ENCODE measurements at regions not wholly inside any gene's neighbourhood (a gene's known extent, or its start where the extent isn't known, plus 50 kb on each side); places are given as distances from the start of the nearest gene placed in this dataset.
"Not testable (repeated sequence)": the region's sequence is repeated elsewhere in the genome, so short reads cannot be mapped to it uniquely, and the experiment has no call there.

DNA sequence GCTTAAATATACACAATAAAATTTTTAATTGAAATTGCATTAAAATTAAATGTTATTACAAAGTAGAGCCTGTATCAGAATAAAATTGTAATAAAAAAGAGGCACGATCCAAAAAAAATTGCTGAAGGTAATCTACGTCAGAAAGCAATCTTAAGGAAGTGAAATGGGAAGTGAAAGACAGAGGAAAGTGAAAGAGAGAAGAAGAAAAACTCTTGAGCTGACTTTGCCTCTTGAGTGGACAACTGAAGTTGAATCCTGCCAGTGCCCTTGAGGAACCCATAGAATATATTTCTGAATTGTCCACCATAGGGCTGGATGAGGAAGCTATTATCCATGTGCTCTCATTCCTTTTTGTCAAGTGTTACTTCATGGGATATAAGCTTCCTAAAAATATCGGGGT lies 285.1 kb upstream of the STAC start:
- no peak for DNase-seq

DNA sequence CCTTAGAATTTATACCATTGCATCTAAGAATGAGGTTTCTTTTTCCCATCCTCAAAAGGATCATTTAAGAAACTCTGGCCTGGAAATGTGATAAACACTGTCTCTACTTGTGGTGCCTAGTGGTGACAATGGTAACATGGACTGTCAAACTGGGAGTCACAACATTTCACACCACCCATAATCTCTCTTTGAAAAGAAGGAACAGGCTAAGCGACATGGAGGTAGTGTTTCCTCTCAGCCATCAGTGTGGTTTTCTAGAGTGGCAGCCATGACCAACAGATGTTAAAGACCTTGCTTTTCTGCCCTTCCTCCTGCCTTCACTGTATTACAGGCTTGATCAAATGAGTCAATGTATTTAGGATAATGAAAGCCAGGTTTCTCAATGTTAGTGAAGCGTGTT lies 283.1 kb upstream of the STAC start:
- no peak for DNase-seq

DNA sequence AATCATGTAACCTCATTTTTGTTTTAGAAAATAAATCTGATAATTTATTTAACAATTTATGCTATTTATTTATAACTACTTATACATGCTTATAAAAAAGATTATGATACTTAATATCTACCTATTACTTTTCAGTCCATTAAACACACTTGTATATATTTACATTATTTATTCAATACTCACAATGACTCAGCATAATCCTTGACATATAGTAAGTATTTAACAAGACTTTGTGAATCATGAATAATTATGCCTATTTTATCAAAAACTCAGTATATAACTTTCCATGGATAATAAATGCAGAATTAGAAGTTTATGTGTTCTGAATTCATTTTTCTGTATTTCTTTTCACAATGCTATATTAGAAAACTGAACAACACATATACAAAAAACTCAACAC lies 266.0 kb upstream of the STAC start:
- no peak for DNase-seq

DNA sequence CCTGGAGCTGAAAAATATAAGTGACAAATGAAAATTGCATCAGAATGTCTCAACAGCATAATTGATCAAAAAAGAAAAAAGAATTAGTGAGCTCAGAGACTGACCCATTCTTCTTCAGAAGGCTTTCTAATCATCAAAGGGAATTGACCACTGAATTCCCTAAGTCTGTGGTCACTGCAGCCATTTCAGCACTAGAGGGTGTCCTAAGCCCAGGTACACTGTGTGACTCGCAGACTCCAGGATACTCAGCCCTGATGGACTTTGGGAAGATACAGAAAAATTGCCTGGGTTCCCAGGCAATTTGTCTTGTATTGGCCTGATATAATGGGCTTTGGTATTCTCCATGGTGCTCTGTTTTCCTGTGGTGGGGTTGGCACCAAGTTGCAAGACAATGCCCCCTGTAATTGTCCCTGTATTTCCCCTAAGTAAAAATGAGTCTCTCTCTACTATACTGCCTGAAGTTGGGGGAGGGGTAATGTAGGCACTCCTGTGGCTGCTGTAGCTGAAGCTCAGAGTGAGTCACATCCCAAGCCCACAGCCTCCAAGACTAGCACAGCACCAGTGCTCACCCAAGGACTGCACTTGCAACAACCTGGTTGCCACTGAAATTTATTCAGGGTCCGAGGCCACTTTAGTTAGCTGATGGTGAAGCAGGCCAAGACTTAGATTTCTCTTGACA lies 256.0 kb upstream of the STAC start:
- DNase-seq: no peak

DNA sequence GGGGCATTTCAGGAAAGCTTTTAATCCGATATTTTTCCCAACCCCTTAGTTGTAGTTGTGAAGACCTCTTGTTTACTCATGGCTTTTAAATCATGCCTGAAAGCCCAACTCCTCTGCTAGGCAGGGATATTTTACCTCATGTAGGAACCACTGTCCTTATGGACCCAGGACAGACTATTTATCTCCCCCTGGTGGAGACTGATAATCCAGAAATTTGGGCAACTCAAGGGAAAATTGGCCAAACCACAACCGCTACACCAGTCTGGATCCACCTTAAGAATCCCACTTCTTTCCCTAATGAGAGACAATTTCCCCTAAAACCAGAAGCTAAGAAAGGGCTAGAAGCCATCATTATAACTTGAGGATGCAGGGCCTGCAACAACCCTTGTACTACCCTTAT lies 248.1 kb upstream of the STAC start:
- no peak for DNase-seq

DNA sequence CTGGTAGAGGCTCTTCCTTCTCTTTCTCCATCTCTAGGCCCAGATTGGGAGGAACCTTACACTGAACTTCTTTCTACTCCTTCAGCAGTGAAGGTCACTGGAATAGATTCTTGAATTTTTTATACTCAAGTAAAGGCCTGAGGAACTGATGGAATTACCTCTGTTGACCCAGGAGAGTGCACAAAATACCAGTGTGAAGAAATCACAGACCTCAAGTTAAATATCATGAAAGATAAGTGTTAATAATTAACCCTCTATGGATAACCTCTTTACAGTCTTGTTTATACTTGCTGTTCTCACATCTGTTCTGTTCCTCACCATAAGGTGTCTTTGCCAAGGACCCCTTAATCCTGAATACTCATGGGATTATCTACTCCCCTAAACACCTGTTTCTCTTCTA lies 244.4 kb upstream of the STAC start:
- DNase-seq: no peak

DNA sequence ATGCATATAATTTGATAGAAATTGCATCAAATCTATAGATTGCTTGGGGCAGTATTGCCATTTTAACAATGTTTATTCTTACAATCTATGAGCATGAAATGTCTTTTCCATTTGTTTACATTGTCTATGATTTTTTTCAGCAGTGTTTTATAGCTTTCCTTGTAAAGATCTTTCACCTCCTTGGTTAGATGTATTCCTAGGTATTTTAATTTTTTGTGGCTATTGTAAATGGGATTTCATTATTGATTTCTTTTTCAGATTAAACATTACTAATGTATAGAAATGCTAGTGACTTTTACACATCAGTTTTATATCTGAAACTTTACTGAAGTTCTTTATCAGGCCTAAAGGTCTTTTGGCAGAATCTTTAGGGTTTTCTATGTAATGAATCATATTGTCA lies 237.6 kb upstream of the STAC start:
- no peak for DNase-seq

DNA sequence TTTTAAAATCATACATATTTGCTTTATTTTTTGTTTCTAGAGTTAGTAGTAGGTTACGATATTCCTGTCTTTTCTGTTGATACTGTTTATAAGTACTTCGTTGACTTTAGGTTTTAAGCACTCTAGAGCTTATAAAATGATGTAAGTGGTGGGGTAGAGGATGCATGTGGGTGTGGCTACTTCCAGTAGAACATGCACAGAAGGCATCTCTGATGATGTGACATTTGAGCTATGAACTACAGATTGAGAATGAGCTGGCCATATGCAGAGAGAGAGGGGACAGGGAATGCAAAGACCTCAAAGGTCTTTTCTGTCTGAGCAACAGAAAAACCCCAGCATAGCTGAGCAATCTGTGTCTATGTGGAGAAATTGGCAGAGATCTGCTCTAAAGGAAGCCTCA lies 233.9 kb upstream of the STAC start:
- no peak for DNase-seq

DNA sequence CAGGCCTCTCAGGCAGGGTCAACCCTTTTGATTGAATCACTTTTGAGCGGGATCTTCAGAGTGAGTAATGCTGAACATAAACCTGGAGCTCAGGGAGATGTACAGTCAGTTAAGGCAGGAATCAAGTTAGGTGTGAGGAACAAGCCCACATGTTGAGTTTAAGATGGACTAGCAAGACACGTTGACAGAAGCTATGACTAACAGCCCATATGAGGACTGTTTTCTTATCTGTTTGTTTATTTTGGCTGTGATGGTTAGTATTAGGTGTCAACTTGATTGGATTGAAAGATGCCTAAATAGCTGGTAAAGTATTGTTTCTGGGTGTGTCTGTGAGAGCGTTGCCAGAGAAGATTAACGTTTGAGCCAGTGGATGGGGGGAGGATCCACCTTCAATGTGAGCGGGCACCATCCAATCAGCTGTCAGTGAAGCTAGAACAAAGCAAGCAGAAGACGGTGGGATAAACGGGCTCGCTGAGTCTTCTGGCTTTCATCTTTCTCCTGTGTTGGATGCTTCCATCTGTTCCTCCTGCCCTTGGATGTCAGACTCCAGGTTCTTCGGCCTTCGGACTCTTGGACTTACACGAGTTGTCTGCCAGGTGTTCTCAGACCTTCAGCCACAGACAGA lies 232.3 kb upstream of the STAC start:
- DNase-seq: no peak

DNA sequence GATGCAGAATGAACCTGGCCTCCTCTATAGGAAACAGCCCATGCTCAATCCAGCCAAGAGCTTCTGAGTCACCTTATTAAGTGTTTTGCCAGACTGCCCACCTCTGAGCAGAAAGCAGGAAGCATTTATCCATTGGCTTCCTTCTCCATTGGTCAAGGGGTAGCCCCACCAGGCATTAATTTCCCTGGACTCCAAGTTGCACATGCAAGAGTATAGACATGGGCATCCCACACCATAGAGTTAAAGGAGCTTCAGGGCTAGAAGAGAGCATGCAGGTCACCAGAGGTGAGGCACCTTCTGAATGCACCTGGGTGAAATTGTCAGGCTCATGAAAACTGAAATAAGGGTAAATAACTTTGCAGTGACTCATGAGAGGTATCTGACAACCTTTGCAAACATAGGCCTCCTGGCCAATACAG lies 230.8 kb upstream of the STAC start:
- DNase-seq: no peak

DNA sequence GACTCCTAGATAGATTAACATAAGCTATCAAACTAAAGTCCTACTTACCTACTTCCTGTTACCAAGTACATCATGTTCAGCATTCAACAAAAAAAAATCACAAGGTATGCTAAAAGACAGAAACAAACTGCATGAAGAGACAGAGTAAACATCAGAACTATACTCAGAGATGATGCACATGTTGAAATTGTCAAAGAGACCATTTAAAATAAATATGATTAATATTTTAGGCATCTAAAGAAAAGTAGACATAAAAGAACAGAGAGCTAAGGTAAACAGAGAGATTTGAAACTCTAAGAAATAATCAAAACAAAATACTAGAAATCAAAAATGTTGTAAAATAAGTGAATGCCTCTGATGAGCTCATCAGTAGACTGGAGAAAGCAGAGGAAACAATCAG lies 224.8 kb upstream of the STAC start:
- no peak for DNase-seq

DNA sequence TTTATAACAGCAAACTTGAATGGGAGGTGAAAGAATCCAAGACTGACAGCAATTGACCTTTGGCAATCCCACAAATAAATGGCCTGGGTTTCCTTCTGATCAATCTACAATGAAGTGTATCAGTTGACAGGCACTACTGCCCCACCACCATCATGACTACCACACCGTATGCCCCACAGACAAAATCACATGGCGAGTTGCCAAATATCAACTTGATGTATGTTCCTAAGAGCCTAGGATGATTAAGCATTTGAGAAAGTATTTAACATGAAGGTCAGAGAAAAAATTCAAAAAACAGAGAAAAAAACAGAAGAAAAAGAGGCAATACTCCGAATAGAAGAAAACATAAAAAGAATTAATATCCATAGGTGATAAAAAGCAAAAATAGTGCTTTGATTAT lies 215.9 kb upstream of the STAC start:
- no peak for DNase-seq

DNA sequence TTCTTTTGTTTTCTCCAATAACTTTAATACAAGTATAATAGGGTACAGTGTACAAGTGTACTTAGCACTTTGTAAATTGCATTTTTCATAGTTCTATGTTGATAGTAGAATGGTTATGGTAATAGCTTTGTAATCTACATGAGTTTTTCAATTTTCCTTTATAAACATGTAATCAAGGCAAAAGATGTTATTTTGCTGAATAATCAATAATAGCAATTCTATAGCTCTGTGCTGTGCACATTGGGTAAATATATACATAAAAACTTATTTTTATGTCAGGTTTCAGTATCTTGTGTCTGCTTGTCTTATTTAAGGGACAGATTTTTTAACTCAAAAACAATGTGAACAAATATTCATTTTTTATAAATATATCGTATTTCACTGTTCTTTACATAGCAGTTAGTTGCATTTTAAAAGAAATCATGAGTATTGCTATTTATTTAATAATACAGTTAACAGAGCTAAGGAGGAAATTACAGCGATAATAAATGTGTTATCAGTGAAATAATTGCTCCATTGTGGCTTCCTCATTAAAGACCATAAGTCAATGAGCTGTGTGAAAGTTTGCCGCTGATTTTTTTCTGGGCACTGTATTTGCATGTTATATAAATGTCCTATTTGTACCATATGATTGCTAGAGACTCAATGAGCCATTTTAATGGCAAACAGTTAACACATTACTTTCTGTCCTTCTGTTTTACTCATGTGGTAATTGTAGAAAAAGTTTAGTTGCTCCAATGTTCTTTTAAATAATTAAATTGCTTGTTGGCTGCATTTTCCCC lies 214.6 kb upstream of the STAC start:
- no peak for DNase-seq

DNA sequence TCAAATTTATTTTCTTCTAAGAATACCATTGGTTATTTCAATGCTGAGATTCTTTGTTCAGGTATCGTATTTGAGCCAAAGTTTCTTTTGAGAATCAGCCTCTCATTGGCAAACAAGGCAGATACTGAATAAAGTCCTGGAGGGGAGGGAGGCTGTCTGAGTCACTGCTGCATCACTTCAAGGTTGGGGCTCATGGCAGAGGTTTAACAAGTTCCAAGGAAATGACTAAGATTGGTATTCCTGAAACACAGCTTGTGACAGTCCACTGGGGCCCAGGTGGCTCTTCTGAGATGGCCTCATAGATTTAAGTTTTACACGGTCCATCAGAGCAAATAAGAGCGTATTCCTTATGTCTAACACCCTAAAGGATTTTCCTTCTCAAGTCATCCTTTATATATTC lies 213.8 kb upstream of the STAC start:
- no peak for DNase-seq

DNA sequence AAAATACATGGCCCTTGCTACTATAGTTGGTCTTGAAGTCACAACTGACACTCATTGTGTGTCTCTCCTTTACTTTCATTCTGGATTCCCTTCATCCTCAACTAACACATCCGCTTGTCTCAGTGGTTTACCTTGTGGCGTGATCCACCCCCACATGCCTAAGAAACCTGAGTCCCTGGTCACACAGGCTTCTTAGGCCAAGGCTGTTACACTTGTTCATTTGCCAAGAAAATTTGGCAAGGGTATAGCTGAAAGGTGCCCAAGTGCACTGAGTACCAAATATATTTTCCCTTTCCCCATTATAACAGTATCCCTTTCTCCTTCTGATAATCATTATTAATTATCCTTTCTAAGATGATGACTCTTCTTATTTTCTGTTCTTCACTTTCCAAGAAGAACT lies 207.6 kb upstream of the STAC start:
- no peak for DNase-seq

DNA sequence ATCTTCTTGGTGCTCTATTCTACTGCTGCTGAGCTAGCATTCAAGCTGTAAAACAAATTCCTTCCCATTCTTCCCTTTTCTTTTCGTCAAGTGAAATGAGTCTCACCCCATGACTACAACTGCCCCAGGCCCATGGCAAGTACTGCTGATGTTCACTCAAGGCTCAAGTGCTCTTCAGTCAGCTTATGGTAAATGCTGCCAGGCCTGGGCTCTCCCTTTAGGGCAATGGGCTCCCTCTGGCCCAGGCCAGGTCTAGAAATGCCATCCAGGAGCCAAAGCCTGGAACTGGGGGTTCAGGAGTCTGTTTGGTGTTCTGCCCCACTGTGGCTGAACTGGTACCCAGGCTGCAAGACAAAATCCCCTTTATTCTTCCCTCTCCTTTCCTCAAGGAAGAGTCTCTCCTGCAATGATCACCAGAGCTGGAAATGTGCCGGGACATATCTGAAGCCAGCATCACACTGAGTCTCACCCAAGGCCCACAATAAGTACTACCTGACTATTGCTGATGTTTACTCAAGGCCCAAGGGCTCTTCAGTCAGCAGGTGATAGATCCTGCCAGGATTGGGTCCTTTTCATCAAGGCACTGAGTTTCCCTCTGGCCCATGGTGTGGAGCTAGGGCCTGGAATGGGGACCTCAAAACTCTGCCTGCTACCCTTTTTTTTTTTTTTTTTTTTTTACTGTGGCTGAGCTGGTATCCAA lies 205.0 kb upstream of the STAC start:
- DNase-seq: no peak

DNA sequence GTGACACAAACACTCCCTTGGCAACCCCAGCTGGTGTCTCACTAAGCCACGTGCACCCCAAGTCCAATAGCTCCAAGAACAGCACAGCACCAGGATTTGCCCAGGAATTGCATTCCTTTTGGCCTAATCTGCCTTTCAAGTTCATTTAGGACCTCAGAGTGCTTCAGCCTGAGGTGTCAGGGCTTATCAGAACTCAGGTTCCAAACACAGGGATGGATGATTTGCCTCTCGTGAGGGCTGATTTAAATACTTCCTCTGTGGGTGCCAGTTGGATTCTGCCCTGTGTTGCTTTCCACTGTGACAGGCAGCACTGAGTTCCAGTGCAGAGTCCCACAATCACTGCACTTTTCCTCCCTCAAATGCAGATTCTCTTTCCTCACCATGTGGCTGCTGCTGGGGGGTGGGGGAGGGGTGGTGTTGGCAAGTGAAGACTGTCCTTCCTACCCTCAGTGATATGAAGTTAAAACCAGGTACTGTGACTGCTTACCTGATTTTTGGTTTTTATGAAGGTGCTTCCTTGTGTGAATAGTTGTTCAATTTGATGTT lies 204.3 kb upstream of the STAC start:
- no peak for DNase-seq

DNA sequence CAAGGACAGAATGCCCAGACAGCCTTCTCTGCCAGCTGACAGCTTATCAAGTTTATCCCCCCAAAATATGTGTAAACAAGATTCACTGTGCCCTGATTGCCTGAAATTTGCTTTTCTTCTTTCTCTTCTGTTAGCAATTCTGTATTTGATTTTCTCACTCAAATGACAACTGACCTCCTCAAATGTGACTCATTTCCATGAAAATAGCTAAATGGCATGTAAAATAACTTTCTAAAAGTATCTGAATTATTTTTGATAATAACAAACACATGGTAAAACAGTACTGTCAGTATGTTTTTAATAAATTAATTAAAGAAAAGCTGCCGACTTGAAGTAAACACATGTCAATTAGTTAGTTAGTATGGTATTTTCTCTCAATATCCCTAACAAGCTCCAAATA lies 202.3 kb upstream of the STAC start:
- no peak for DNase-seq

DNA sequence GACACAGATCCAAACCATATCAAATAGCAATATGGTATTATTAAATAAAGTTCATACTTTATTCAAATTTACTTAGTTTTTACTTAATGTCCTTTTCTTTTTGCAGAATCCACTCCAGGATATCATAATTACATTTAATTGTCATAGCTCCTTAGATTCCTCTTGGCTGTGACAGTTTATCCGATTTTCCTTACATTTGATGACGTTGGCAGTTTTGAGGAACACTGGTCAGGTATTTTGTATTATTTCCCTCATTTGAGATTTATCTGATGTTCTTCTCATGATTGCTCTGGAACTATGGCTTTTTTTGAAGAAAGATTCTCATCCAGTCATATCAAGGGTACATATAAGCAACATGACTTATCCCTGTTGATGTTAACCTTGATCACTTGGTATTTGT lies 198.3 kb upstream of the STAC start:
- no peak for DNase-seq

DNA sequence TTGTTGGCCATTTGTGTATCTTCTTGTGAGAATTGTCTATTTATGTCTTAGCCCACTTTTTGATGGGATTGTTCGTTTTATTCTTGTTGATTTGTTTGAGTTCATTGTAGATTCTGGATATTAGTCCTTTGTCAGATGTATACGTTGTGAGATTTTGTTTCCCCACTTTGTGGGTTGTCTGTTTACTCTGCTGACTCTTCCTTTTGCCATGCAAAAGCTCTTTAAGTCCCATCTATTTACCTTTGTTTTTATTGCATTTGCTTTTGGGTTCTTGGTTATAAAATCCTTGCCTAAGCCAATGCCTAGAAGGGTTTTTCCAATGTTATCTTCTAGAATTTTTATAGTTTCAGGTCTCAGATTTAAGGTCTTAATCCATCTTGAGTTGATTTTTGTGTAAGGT lies 193.1 kb upstream of the STAC start:
- not testable (repeated sequence) for DNase-seq

DNA sequence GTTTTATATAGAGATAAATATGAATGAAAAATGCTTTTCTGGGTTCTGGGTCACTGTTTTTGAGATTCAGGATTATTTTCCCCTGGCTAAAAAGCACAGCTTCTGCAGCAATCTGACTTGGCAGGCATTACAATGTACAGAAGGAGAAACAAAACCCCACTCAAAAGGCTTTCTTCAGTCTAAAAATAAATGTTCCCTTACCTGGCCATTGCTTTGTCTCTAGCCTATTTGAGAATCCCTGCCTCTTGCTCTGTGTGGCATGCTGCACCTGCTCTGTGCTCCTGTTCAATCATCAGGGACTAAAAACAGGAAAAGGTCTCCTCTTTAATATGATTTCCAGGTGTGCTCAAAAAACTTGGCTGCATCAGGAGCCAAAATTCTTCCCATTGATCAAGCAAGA lies 187.4 kb upstream of the STAC start:
- no peak for DNase-seq

DNA sequence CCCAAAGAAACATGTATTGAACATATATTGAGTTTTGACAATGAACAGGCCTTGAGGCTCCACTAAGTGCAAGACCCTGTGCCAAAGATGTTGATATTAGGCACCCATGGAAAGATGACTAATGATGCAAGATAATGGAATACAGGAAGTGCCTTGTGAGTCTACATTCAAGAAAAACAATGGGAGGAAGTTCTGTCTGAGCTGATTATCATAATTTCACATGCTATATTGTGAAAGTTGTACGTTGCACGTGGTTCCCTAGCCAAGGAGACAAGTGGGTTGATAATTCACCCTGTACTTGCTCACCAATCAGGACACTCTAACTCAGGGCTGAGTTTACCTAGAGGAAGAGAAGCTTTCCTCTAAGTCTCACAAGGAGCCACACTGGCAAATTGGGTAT lies 186.9 kb upstream of the STAC start:
- DNase-seq: no peak

DNA sequence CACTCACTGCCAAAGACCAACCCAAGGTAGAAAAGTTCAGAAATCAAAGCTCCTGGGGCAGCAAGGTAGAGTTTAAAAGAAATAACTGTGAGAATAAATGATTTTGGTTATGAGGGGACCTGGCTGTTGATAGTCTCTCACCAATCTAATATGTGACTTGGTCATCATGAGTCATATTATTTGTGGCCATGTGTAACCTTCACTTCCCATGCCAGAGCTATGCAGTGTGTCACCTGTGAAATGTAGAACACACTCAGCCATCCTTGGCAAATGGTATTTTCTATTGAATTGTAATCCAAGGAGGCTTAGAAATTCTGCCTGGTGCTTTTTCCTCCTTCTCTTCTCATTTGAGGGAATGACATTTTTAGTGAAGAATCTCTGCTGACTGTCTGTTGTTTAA lies 184.2 kb upstream of the STAC start:
- no peak for DNase-seq

DNA sequence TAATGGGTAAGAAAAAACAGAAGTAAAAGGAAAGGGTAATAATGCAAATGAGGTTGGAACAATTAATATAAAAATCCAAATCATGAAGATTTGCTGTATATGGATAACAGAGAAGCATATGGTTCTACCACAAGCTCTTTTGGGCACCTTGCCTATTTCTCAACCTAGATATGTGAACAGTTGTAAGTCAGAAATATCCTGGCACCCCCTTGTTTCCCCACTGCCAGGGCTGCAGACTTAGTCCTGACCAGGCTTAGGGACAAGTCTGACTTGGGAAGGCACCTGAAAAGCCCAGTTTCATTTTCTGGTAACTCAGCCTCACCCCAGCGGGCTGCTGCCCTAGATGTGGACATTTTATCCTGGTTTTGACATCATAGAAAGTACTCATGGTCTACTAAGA lies 183.2 kb upstream of the STAC start:
- no peak for DNase-seq
